ENCODE measurements at regions not wholly inside any gene's neighbourhood (a gene's known extent, or its start where the extent isn't known, plus 50 kb on each side); places are given as distances from the start of the nearest gene placed in this dataset.

DNA sequence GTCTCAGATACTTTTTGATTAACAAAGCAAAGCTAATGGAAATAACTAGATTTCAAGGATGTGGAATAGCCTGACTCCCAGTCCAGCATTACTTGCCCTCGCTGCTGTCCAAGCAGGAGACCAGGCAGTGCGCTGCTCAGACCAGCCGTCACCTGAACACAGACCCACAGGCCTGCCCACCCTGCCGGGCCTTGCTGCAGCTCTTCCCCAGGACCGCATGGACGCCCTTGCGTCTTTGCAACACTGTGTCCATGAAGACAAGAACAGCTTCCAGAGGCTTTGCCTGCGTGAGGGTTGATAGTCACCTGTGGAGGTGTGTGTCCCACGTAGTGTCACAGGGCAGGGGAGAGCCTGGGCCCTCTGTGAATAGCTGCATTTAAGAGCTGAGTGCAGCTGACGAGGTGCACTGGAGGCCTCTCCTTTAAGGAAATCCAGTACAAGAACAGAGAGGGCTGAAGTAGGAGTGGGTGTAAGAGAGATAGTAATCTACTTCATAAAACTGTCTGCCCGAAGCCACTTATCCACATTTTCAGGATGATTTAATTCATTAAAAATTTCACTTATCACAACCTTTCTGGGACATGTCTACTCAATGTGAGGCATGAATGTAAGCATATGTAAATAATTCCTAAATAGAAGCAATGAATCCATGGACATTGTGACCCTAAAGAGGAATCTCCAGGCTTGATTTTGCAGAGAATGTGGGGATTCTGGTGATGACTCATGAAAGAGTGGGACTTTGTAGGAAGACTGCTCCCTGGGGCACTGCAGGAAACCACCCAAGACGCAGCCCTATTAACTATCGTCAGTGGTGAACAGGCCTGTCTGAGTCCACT is 176.2 kb upstream of the RAB4A start:
- Histone ChIP-seq H3K79me2 (ENCODE audit: insufficient read depth, low read length) (no peaks in the 10 kb centered on the region), H3K27me3 (ENCODE audit: insufficient read depth, low read length) (no peaks in the 10 kb centered on the region), H3K4me2 (ENCODE audit: insufficient read depth, low read length) (no peak overlapping the region), H3K36me3 (ENCODE audit: insufficient read depth, low read length) (no peaks in the 10 kb centered on the region), H3K9me3 (ENCODE audit: low read depth, low read length) (no peaks in the 10 kb centered on the region), H3K4me3 (ENCODE audit: insufficient read depth, low read length) (no peak overlapping the region), H3K27ac (ENCODE audit: low read depth, low read length) (no peak overlapping the region), H4K20me1 (ENCODE audit: insufficient read depth, low read length) (no peaks in the 10 kb centered on the region), H2AFZ (ENCODE audit: low read length) (no peak overlapping the region), H3K4me1 (ENCODE audit: insufficient read depth, low read length) (no peaks in the 10 kb centered on the region)
- no peak for DNase-seq (ENCODE audit: insufficient read length, low spot score, missing footprints)
- TF ChIP-seq, protein P1, sequence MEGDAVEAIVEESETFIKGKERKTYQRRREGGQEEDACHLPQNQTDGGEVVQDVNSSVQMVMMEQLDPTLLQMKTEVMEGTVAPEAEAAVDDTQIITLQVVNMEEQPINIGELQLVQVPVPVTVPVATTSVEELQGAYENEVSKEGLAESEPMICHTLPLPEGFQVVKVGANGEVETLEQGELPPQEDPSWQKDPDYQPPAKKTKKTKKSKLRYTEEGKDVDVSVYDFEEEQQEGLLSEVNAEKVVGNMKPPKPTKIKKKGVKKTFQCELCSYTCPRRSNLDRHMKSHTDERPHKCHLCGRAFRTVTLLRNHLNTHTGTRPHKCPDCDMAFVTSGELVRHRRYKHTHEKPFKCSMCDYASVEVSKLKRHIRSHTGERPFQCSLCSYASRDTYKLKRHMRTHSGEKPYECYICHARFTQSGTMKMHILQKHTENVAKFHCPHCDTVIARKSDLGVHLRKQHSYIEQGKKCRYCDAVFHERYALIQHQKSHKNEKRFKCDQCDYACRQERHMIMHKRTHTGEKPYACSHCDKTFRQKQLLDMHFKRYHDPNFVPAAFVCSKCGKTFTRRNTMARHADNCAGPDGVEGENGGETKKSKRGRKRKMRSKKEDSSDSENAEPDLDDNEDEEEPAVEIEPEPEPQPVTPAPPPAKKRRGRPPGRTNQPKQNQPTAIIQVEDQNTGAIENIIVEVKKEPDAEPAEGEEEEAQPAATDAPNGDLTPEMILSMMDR (IDR thresholded peaks at IDR 0.05; ENCODE audit: extremely low read depth, low read depth, low read length): no peak

- no peak overlapping the region for H3K27ac ChIP-seq (ENCODE audit: low read depth, low read length)
- no peak overlapping the region for H2AFZ ChIP-seq (ENCODE audit: low read length)
- H3K4me2 ChIP-seq (ENCODE audit: insufficient read depth, low read length): no peak overlapping the region
- H3K79me2 ChIP-seq (ENCODE audit: insufficient read depth, low read length): no peaks in the 10 kb centered on the region
- H3K4me3 ChIP-seq (ENCODE audit: insufficient read depth, low read length): no peak overlapping the region
- no peaks in the 10 kb centered on the region for H3K36me3 ChIP-seq (ENCODE audit: insufficient read depth, low read length)
- H3K27me3 ChIP-seq (ENCODE audit: insufficient read depth, low read length): no peaks in the 10 kb centered on the region
- H4K20me1 ChIP-seq (ENCODE audit: insufficient read depth, low read length): no peaks in the 10 kb centered on the region
- H3K4me1 ChIP-seq (ENCODE audit: insufficient read depth, low read length): no peaks in the 10 kb centered on the region
- H3K9me3 ChIP-seq (ENCODE audit: low read depth, low read length): no peaks in the 10 kb centered on the region
- DNase-seq (ENCODE audit: insufficient read length, low spot score, missing footprints): no peak
- TF ChIP-seq, protein P1 (IDR thresholded peaks at IDR 0.05; ENCODE audit: extremely low read depth, low read depth, low read length): no peak
Measured at GRCh38 chr1:229095325-229095724, 175.6 kb upstream of the RAB4A start.

DNA sequence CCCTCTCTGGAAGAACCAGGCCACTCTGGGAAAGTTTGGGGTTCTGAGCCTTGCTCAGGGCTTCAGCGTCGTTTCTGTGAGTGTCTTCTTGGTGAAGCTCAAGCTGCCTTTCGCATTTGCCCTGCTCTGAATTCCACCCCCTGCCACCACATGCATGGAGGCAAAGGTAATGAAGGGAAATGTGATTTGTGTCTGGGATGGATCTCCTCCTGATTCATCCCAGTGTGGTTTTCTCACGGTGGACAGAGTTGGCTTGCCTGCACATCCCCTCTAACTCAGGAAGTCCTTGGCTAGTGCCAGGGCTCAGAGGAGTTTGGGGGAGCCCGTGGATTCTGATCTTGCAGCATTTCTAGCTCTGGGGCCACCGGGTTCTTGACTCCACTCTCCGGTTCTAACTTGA is 173.6 kb upstream of the RAB4A start:
- H3K4me2 ChIP-seq (ENCODE audit: insufficient read depth, low read length): no peak overlapping the region
- DNase-seq (ENCODE audit: insufficient read length, low spot score, missing footprints): no peak
- H2AFZ ChIP-seq (ENCODE audit: low read length): no peak overlapping the region
- no peaks in the 10 kb centered on the region for H3K27me3 ChIP-seq (ENCODE audit: insufficient read depth, low read length)
- no peaks in the 10 kb centered on the region for H3K36me3 ChIP-seq (ENCODE audit: insufficient read depth, low read length)
- H3K79me2 ChIP-seq (ENCODE audit: insufficient read depth, low read length): no peaks in the 10 kb centered on the region
- no peak overlapping the region for H3K4me3 ChIP-seq (ENCODE audit: insufficient read depth, low read length)
- no peaks in the 10 kb centered on the region for H4K20me1 ChIP-seq (ENCODE audit: insufficient read depth, low read length)
- H3K9me3 ChIP-seq (ENCODE audit: low read depth, low read length): no peaks in the 10 kb centered on the region
- TF ChIP-seq, protein P1 (IDR thresholded peaks at IDR 0.05; ENCODE audit: extremely low read depth, low read depth, low read length): no peak
- no peaks in the 10 kb centered on the region for H3K4me1 ChIP-seq (ENCODE audit: insufficient read depth, low read length)
- no peak overlapping the region for H3K27ac ChIP-seq (ENCODE audit: low read depth, low read length)

- Histone ChIP-seq H3K27me3 (ENCODE audit: insufficient read depth, low read length) (no peaks in the 10 kb centered on the region), H3K36me3 (ENCODE audit: insufficient read depth, low read length) (no peaks in the 10 kb centered on the region), H3K4me1 (ENCODE audit: insufficient read depth, low read length) (no peaks in the 10 kb centered on the region), H2AFZ (ENCODE audit: low read length) (no peak overlapping the region), H3K79me2 (ENCODE audit: insufficient read depth, low read length) (no peaks in the 10 kb centered on the region), H4K20me1 (ENCODE audit: insufficient read depth, low read length) (no peaks in the 10 kb centered on the region), H3K4me3 (ENCODE audit: insufficient read depth, low read length) (no peak overlapping the region), H3K4me2 (ENCODE audit: insufficient read depth, low read length) (no peak overlapping the region), H3K27ac (ENCODE audit: low read depth, low read length) (no peak overlapping the region), H3K9me3 (ENCODE audit: low read depth, low read length) (no peaks in the 10 kb centered on the region)
- DNase-seq (ENCODE audit: insufficient read length, low spot score, missing footprints): no peak
- TF ChIP-seq, protein P1 (IDR thresholded peaks at IDR 0.05; ENCODE audit: extremely low read depth, low read depth, low read length): no peak
Measured at GRCh38 chr1:229098361-229098760, 172.6 kb upstream of the RAB4A start.
